ENCODE measurements at regions not wholly inside any gene's neighbourhood (a gene's known extent, or its start where the extent isn't known, plus 50 kb on each side); places are given as distances from the start of the nearest gene placed in this dataset.

- no peak for ATAC-seq
- intact Hi-C loops (cut with micrococcal nuclease; ENCODE audit: unreplicated experiment) = no loop called here
- WGBS (ENCODE audit: low lambda C conversion rate) = 8% methylated on average over 4 of the region's 8 CpGs
- Histone ChIP-seq H3K4me1 (ENCODE audit: insufficient read depth, low read length) (no peaks in the 10 kb centered on the region), H3K9me3 (ENCODE audit: low read length) (no peaks in the 10 kb centered on the region), H3K27ac (ENCODE audit: extremely low read length, insufficient read depth, low read length) (no peak overlapping the region), H3K27me3 (ENCODE audit: control insufficient read depth in 1 of 2, insufficient read depth in 2 of 2, low read length in 2 of 2) (peaks cover 5 to 71% of the 10 kb centered on the region in 2 experiments), H4K20me1 (ENCODE audit: insufficient read depth, low read length) (0 out of 2 replicates have a peak, but pooled peaks cover 4% of the 10 kb centered on the region), H3K4me2 (ENCODE audit: low read depth, low read length) (no peak overlapping the region), H2AFZ (ENCODE audit: low read length) (no peak overlapping the region), H3K36me3 (replicated peaks in 1 of 2; ENCODE audit: control insufficient read depth in 1 of 2, insufficient read depth in 2 of 2, low read length in 2 of 2) (no peaks in the 10 kb centered on the region), H3K9ac (ENCODE audit: insufficient read depth, low read depth, low read length) (no peak overlapping the region), H3K79me2 (ENCODE audit: insufficient read depth, low read length) (no peaks in the 10 kb centered on the region), H3K4me3 (replicated peaks in 1 of 3; ENCODE audit: insufficient read depth in 1 of 3, low read depth in 2 of 3, low read length in 3 of 3) (no peak overlapping the region)
- no peak for FAIRE-seq
- ChIA-PET CTCF (ENCODE audit: low intra/inter-chr PET ratio, low total read pairs) (no interaction called here), POLR2A (no interaction called here)
- in situ Hi-C loops (cut with HindIII; ENCODE audit: extremely low pct_ligation_motif_present, low pct_unique_long_range_greater_than_20kb) = no loop called here
- no peak for DNase-seq (ENCODE audit: low spot score)
- BruUV-seq (replicated peaks) = no TSS peak
- TF ChIP-seq ZNF441 (CRISPR knock-in tag; IDR thresholded peaks at IDR 0.05; ENCODE audit: borderline replicate concordance) = no peak
- no peak for TF ChIP-seq ZNF142 (CRISPR knock-in tag; IDR thresholded peaks at IDR 0.05)
- TF ChIP-seq ZNF577 (CRISPR knock-in tag; IDR thresholded peaks at IDR 0.05; ENCODE audit: borderline replicate concordance, low read depth) = no peak
- no peak for TF ChIP-seq ETV6 (CRISPR knock-in tag; conservative IDR thresholded peaks at IDR 0.05)
- no peak for TF ChIP-seq E2F1 (CRISPR knock-in tag; IDR thresholded peaks at IDR 0.05)
- no peak for TF ChIP-seq ZNF18 (CRISPR knock-in tag; IDR thresholded peaks at IDR 0.05; ENCODE audit: insufficient replicate concordance)
- TF ChIP-seq ZFY (CRISPR knock-in tag; IDR thresholded peaks at IDR 0.05) = no peak
- no peak for TF ChIP-seq TOPORS (CRISPR knock-in tag; IDR thresholded peaks at IDR 0.05)
- no peak for TF ChIP-seq BRD4 (CRISPR knock-in tag; IDR thresholded peaks at IDR 0.05)
- no peak for TF ChIP-seq KLF6 (CRISPR knock-in tag; IDR thresholded peaks at IDR 0.05)
- TF ChIP-seq KDM6A (CRISPR knock-in tag; IDR thresholded peaks at IDR 0.05; ENCODE audit: low read depth) = no peak
- TF ChIP-seq ZFP41 (CRISPR knock-in tag; IDR thresholded peaks at IDR 0.05; ENCODE audit: borderline replicate concordance) = no peak
- no peak for TF ChIP-seq ATF4 (CRISPR knock-in tag; IDR thresholded peaks at IDR 0.05)
- no peak for TF ChIP-seq ZNF124 (CRISPR knock-in tag; IDR thresholded peaks at IDR 0.05)
- no peak for TF ChIP-seq PATZ1 (CRISPR knock-in tag; IDR thresholded peaks at IDR 0.05)
Measured at GRCh38 chr14:101022121-101022520, 118.6 kb upstream of the RTL1 start.
